ENCODE measurements at regions not wholly inside any gene's neighbourhood (a gene's known extent, or its start where the extent isn't known, plus 50 kb on each side); places are given as distances from the start of the nearest gene placed in this dataset.
"Not testable (repeated sequence)": the region's sequence is repeated elsewhere in the genome, so short reads cannot be mapped to it uniquely, and the experiment has no call there.

GRCh38 chr9:19663570-19663969 is 125.3 kb downstream of the SLC24A2 start:
- no peak for DNase-seq
- in situ Hi-C loops (cut with MboI; ENCODE audit: low pct_unique_long_range_greater_than_20kb, low sequenced_read_pairs), result no loop called here

GRCh38 chr9:19662213-19662612 is 126.6 kb downstream of the SLC24A2 start:
- in situ Hi-C loops (cut with MboI; ENCODE audit: low pct_unique_long_range_greater_than_20kb, low sequenced_read_pairs), result no loop called here

GRCh38 chr9:19660019-19660418 is 128.8 kb downstream of the SLC24A2 start:
- in situ Hi-C loops (cut with MboI; ENCODE audit: low pct_unique_long_range_greater_than_20kb, low sequenced_read_pairs), result no loop called here

More at GRCh38 chr9:19662213-19662612, 126.6 kb downstream of the SLC24A2 start:
- DNase-seq, result no peak

GRCh38 chr9:19656704-19657103 is 132.1 kb downstream of the SLC24A2 start:
- in situ Hi-C loops (cut with MboI; ENCODE audit: low pct_unique_long_range_greater_than_20kb, low sequenced_read_pairs), result no loop called here
- DNase-seq, result no peak

More at GRCh38 chr9:19660019-19660418, 128.8 kb downstream of the SLC24A2 start:
- DNase-seq, result no peak

- in situ Hi-C loops (cut with MboI; ENCODE audit: low pct_unique_long_range_greater_than_20kb, low sequenced_read_pairs), result no loop called here
- DNase-seq, result no peak
These were observed 137.2 kb downstream of the SLC24A2 start for GRCh38 chr9:19651681-19652080.

GRCh38 chr9:19650312-19650711 is 138.5 kb downstream of the SLC24A2 start:
- in situ Hi-C loops (cut with MboI; ENCODE audit: low pct_unique_long_range_greater_than_20kb, low sequenced_read_pairs), result no loop called here
- DNase-seq, result no peak

GRCh38 chr9:19649336-19650041 is 139.3 kb downstream of the SLC24A2 start:
- in situ Hi-C loops (cut with MboI; ENCODE audit: low pct_unique_long_range_greater_than_20kb, low sequenced_read_pairs), result no loop called here
- no peak for DNase-seq

GRCh38 chr9:19648672-19649071 is 140.2 kb downstream of the SLC24A2 start:
- DNase-seq, result no peak

GRCh38 chr9:19643875-19644274 is 145.0 kb downstream of the SLC24A2 start:
- DNase-seq, result no peak

More at GRCh38 chr9:19648672-19649071, 140.2 kb downstream of the SLC24A2 start:
- in situ Hi-C loops (cut with MboI; ENCODE audit: low pct_unique_long_range_greater_than_20kb, low sequenced_read_pairs), result no loop called here

GRCh38 chr9:19642256-19642655 is 146.6 kb downstream of the SLC24A2 start:
- no peak for DNase-seq
- in situ Hi-C loops (cut with MboI; ENCODE audit: low pct_unique_long_range_greater_than_20kb, low sequenced_read_pairs), result no loop called here

More at GRCh38 chr9:19643875-19644274, 145.0 kb downstream of the SLC24A2 start:
- in situ Hi-C loops (cut with MboI; ENCODE audit: low pct_unique_long_range_greater_than_20kb, low sequenced_read_pairs), result no loop called here

GRCh38 chr9:19641046-19641445 is 147.8 kb downstream of the SLC24A2 start:
- peak; percentile 5 for DNase-seq

GRCh38 chr9:19640014-19640413 is 148.8 kb downstream of the SLC24A2 start:
- DNase-seq, result no peak
- in situ Hi-C loops (cut with MboI; ENCODE audit: low pct_unique_long_range_greater_than_20kb, low sequenced_read_pairs), result no loop called here

More at GRCh38 chr9:19641046-19641445, 147.8 kb downstream of the SLC24A2 start:
- in situ Hi-C loops (cut with MboI; ENCODE audit: low pct_unique_long_range_greater_than_20kb, low sequenced_read_pairs), result no loop called here

GRCh38 chr9:19637084-19637483 is 151.8 kb downstream of the SLC24A2 start:
- in situ Hi-C loops (cut with MboI; ENCODE audit: low pct_unique_long_range_greater_than_20kb, low sequenced_read_pairs), result no loop called here
- no peak for DNase-seq

GRCh38 chr9:19634881-19635280 is 154.0 kb downstream of the SLC24A2 start:
- in situ Hi-C loops (cut with MboI; ENCODE audit: low pct_unique_long_range_greater_than_20kb, low sequenced_read_pairs), result no loop called here
- DNase-seq, result no peak

- in situ Hi-C loops (cut with MboI; ENCODE audit: low pct_unique_long_range_greater_than_20kb, low sequenced_read_pairs), result no loop called here
- peak; percentile 11 for DNase-seq
These were observed 157.7 kb downstream of the SLC24A2 start for GRCh38 chr9:19631181-19631580.

GRCh38 chr9:19630760-19631159 is 158.1 kb downstream of the SLC24A2 start:
- DNase-seq, result peak; percentile 36
- in situ Hi-C loops (cut with MboI; ENCODE audit: low pct_unique_long_range_greater_than_20kb, low sequenced_read_pairs), result no loop called here

- no peak for DNase-seq
- in situ Hi-C loops (cut with MboI; ENCODE audit: low pct_unique_long_range_greater_than_20kb, low sequenced_read_pairs), result no loop called here
These were observed 159.3 kb downstream of the SLC24A2 start for GRCh38 chr9:19629488-19629887.

GRCh38 chr9:19625426-19625825 is 163.4 kb downstream of the SLC24A2 start:
- in situ Hi-C loops (cut with MboI; ENCODE audit: low pct_unique_long_range_greater_than_20kb, low sequenced_read_pairs); DNase-seq: not testable (repeated sequence)

GRCh38 chr9:19624519-19624918 is 164.3 kb downstream of the SLC24A2 start:
- DNase-seq, result no peak
- in situ Hi-C loops (cut with MboI; ENCODE audit: low pct_unique_long_range_greater_than_20kb, low sequenced_read_pairs), result no loop called here

- DNase-seq, result no peak
These were observed 164.9 kb downstream of the SLC24A2 start for GRCh38 chr9:19623941-19624340.

GRCh38 chr9:19620326-19620725 is 168.5 kb downstream of the SLC24A2 start:
- in situ Hi-C loops (cut with MboI; ENCODE audit: low pct_unique_long_range_greater_than_20kb, low sequenced_read_pairs), result no loop called here
- no peak for DNase-seq

More at GRCh38 chr9:19623941-19624340, 164.9 kb downstream of the SLC24A2 start:
- in situ Hi-C loops (cut with MboI; ENCODE audit: low pct_unique_long_range_greater_than_20kb, low sequenced_read_pairs), result no loop called here

All from KBM-7 (cell line).